GM19328 (cell line): ENCODE measurements at regions not wholly inside any gene's neighbourhood (a gene's known extent, or its start where the extent isn't known, plus 50 kb on each side); places are given as distances from the start of the nearest gene placed in this dataset.
"Not testable (repeated sequence)": the region's sequence is repeated elsewhere in the genome, so short reads cannot be mapped to it uniquely, and the experiment has no call there.

Experiments
- ATAC-seq: cut with Tn5 transposase; IDR thresholded peaks from one replicate; pipeline ENCODE4 v1.9.1; 2021; ENCODE audit warnings: mild to moderate bottlenecking, moderate library complexity; ENCODE audit not compliant: unreplicated experiment

- not testable (repeated sequence) for ATAC-seq
Measured at GRCh38 chr2:226532976-226533375, 266.6 kb downstream of the IRS1 start.

- no peak for ATAC-seq
Measured at GRCh38 chr2:226531061-226531810, 268.4 kb downstream of the IRS1 start.

- ATAC-seq, result no peak
Measured at GRCh38 chr2:226529556-226529955, 270.1 kb downstream of the IRS1 start.

- no peak for ATAC-seq
Measured at GRCh38 chr2:226526716-226527115, 272.9 kb downstream of the IRS1 start.

- ATAC-seq, result no peak
Measured at GRCh38 chr2:226524381-226524843, 275.2 kb downstream of the IRS1 start.

- ATAC-seq, result no peak
Measured at GRCh38 chr2:226520723-226521122, 278.9 kb downstream of the IRS1 start.

GRCh38 chr2:226515344-226516055 lies 284.1 kb downstream of the IRS1 start:
- ATAC-seq, result no peak

GRCh38 chr2:226514895-226515294 lies 284.7 kb downstream of the IRS1 start:
- ATAC-seq, result no peak

GRCh38 chr2:226511311-226511710 lies 288.3 kb downstream of the IRS1 start:
- no peak for ATAC-seq

- no peak for ATAC-seq
Measured at GRCh38 chr2:226508683-226509082, 290.9 kb downstream of the IRS1 start.

GRCh38 chr2:226508005-226508404 lies 291.6 kb downstream of the IRS1 start:
- no peak for ATAC-seq

GRCh38 chr2:226497146-226497909 lies 302.3 kb downstream of the IRS1 start:
- ATAC-seq, result no peak

GRCh38 chr2:226496273-226496550 lies 303.4 kb downstream of the IRS1 start:
- no peak for ATAC-seq

- ATAC-seq, result no peak
Measured at GRCh38 chr2:226495466-226496272, 304.0 kb downstream of the IRS1 start.

GRCh38 chr2:226491112-226491511 lies 308.5 kb downstream of the IRS1 start:
- ATAC-seq, result no peak

- ATAC-seq, result no peak
Measured at GRCh38 chr2:226489775-226490541, 309.7 kb downstream of the IRS1 start.

GRCh38 chr2:226488034-226488433 lies 311.6 kb downstream of the IRS1 start:
- no peak for ATAC-seq

- no peak for ATAC-seq
Measured at GRCh38 chr2:226487573-226487972, 312.0 kb downstream of the IRS1 start.

- no peak for ATAC-seq
Measured at GRCh38 chr2:226483745-226484619, 315.6 kb downstream of the IRS1 start.
